Osteocyte (in vitro differentiated cells): ENCODE measurements at regions not wholly inside any gene's neighbourhood (a gene's known extent, or its start where the extent isn't known, plus 50 kb on each side); places are given as distances from the start of the nearest gene placed in this dataset.

Experiments
- DNase-seq: peaks from one replicate; pipeline ENCODE4 v3.0.0; 2021; ENCODE audit warnings: mixed read lengths; ENCODE audit not compliant: unreplicated experiment; ENCODE audit errors: extremely low spot score
- H3K27ac Mint-ChIP-seq: one replicate; pipeline ENCODE4 v1.8.0; 2021; ENCODE audit warnings: mild to moderate bottlenecking, mixed read lengths; ENCODE audit not compliant: unreplicated experiment
- H3K27me3 Mint-ChIP-seq: one replicate; pipeline ENCODE4 v1.8.0; 2021; ENCODE audit warnings: mixed read lengths; ENCODE audit not compliant: unreplicated experiment
- H3K36me3 Mint-ChIP-seq: one replicate; pipeline ENCODE4 v1.8.0; 2021; ENCODE audit warnings: mixed read lengths; ENCODE audit not compliant: unreplicated experiment
- H3K4me1 Mint-ChIP-seq: one replicate; pipeline ENCODE4 v1.8.0; 2021; ENCODE audit warnings: mixed read lengths; ENCODE audit not compliant: unreplicated experiment
- H3K4me3 Mint-ChIP-seq: one replicate; pipeline ENCODE4 v1.8.0; 2021; ENCODE audit warnings: mild to moderate bottlenecking, moderate library complexity, mixed read lengths; ENCODE audit not compliant: unreplicated experiment
- H3K9me3 Mint-ChIP-seq: one replicate; pipeline ENCODE4 v1.8.0; 2021; ENCODE audit warnings: mixed read lengths; ENCODE audit not compliant: unreplicated experiment
- TF ChIP-seq, protein P1 (sequence below): fragments of 200-600 bp; sonication (generic); IDR thresholded peaks from 2 replicates; pipeline ENCODE4 v1.5.0; 2021; ENCODE audit warnings: antibody characterized with exemption, mild to moderate bottlenecking, moderate library complexity

DNA sequence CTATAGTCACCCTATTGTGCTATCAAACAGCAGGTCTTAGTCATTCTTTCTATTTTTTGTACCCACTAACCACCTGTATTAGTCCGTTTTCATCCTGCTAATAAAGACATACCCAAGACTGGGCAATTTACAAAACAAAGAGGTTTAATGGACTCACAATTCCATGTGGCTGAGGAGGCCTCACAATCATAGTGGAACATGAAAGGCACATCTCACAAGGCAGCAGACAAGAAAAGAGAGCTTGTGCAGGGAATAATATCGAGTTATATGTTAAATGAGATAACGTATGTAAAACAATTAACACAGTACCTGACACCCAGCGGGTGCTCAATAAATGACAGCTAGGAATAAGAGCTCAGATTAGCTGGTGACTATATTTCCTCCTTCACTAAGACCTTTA lies 88.1 kb upstream of the WDR44 start:
- Mint-ChIP-seq H3K4me3 (no peak overlapping the region), H3K36me3 (no peaks in the 10 kb centered on the region), H3K9me3 (no peaks in the 10 kb centered on the region), H3K27me3 (peaks cover 7% of the 10 kb centered on the region), H3K27ac (no peak overlapping the region), H3K4me1 (no peaks in the 10 kb centered on the region)
- TF ChIP-seq, protein P1, sequence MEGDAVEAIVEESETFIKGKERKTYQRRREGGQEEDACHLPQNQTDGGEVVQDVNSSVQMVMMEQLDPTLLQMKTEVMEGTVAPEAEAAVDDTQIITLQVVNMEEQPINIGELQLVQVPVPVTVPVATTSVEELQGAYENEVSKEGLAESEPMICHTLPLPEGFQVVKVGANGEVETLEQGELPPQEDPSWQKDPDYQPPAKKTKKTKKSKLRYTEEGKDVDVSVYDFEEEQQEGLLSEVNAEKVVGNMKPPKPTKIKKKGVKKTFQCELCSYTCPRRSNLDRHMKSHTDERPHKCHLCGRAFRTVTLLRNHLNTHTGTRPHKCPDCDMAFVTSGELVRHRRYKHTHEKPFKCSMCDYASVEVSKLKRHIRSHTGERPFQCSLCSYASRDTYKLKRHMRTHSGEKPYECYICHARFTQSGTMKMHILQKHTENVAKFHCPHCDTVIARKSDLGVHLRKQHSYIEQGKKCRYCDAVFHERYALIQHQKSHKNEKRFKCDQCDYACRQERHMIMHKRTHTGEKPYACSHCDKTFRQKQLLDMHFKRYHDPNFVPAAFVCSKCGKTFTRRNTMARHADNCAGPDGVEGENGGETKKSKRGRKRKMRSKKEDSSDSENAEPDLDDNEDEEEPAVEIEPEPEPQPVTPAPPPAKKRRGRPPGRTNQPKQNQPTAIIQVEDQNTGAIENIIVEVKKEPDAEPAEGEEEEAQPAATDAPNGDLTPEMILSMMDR = no peak
- no peak for DNase-seq

DNA sequence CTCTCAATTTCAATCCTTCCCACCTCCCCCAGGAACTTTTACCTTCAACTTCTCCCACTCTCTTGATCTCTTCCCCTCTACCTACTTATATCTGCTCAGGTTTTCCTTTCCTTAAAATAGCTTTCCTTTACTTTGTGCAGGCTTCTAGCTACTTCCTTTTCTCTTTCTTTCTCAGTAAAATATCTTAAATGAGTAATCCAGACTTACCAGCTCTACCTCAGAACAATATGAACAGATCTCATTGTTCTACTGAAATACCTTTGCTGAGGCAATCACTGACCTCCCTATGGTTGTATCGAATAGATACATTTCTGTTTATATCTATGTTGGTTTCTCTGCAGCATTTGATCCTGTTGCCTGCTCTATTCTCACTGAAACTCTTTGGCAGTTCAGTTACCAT lies 86.7 kb upstream of the WDR44 start:
- Mint-ChIP-seq H3K27ac (no peak overlapping the region), H3K9me3 (no peaks in the 10 kb centered on the region), H3K4me3 (no peak overlapping the region), H3K27me3 (peaks cover 7% of the 10 kb centered on the region), H3K4me1 (no peaks in the 10 kb centered on the region), H3K36me3 (no peaks in the 10 kb centered on the region)
- DNase-seq = no peak
- TF ChIP-seq, protein P1 = no peak

DNA sequence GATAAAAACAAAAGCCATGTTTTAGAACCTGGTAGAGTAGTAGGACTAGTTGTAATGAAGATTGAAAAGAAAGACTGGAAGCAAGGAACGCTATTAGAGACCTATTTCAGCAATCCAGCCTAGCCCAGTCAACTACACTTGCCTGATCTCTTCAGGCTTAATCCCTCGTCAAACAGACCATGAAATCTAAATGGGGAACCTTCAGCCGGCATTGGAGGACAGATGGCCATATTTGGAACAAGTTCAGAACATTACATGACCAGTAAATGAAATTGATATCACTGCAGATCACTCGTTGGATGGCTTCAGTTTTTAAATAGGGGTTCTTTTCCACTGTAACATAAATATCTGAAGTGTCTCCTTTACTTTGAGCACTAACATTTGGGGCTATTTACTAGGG lies 84.8 kb upstream of the WDR44 start:
- Mint-ChIP-seq H3K9me3 (no peaks in the 10 kb centered on the region), H3K36me3 (no peaks in the 10 kb centered on the region), H3K27ac (no peak overlapping the region), H3K4me3 (no peak overlapping the region), H3K27me3 (peaks cover 7% of the 10 kb centered on the region), H3K4me1 (no peaks in the 10 kb centered on the region)
- DNase-seq = no peak
- TF ChIP-seq, protein P1 = no peak

DNA sequence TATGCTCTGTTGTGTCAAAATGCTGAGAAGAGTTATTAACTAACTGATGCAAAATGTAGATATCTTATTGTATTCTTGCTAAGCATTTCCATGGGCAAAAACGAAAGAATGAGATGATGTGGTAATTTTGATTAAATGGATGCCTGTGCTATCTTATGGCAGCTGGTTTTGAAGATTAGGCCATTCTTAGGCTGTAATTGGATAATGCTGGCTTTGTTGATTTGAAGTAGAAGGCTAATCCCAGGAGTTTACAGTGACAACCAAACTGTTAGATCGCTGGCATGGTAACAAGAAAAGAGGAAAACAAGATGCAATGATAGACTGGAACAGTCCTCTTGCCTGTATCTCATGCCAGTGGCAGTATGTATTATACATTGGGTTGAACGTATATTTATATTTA lies 74.1 kb upstream of the WDR44 start:
- no peaks in the 10 kb centered on the region for H3K4me1 Mint-ChIP-seq
- H3K27me3 Mint-ChIP-seq = no peaks in the 10 kb centered on the region
- no peak for DNase-seq
- H3K36me3 Mint-ChIP-seq = no peaks in the 10 kb centered on the region
- H3K4me3 Mint-ChIP-seq = no peak overlapping the region
- peaks cover 4% of the 10 kb centered on the region for H3K9me3 Mint-ChIP-seq
- TF ChIP-seq, protein P1 = no peak
- H3K27ac Mint-ChIP-seq = no peak overlapping the region

DNA sequence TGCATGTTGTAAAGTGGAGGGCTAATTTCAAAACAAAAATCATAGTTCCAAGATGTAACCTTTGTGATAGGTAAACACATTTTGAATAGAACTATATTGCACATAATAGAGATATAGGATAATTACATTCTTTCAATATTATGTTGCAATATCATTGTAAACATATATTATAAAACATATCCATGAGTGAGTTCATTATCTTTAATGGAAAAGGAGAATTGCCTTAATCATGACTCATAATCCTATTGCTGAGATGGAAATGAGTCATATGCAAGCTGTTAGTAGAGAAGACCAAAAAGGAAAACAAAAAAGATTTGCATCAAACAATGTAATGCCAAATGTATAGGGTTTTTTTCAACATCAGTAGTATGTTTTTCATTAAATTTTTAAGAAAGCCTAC lies 73.7 kb upstream of the WDR44 start:
- no peak overlapping the region for H3K27ac Mint-ChIP-seq
- no peak overlapping the region for H3K4me3 Mint-ChIP-seq
- TF ChIP-seq, protein P1 = no peak
- no peak for DNase-seq
- H3K9me3 Mint-ChIP-seq = no peaks in the 10 kb centered on the region
- H3K4me1 Mint-ChIP-seq = no peaks in the 10 kb centered on the region
- no peaks in the 10 kb centered on the region for H3K27me3 Mint-ChIP-seq
- no peaks in the 10 kb centered on the region for H3K36me3 Mint-ChIP-seq
